Gastroesophageal sphincter (tissue), 4 donors: ENCODE measurements at regions not wholly inside any gene's neighbourhood (a gene's known extent, or its start where the extent isn't known, plus 50 kb on each side); places are given as distances from the start of the nearest gene placed in this dataset.
A peak's percentile ranks its signal among the peaks of the same experiment; 100 is the strongest.

ENCODE experiments used
- ATAC-seq: fragments of 150-250 bp; one replicate; pipeline ENCODE4 v1.9.1; 2016; ENCODE audit warnings: mild to moderate bottlenecking, moderate library complexity
- H3K27ac ChIP-seq, 4 donors: fragments of 200-600 bp; sonication (generic) in 3 of 4; 1 replicate in 3 of 4; 2 replicates in 1 of 4; pipeline ENCODE4 v1.5.1; 2016 to 2019
- H3K27me3 ChIP-seq: fragments of 200-600 bp; sonication (generic); one replicate; pipeline ENCODE4 v1.5.1; 2019
- H3K36me3 ChIP-seq, 2 donors: fragments of 200-600 bp; sonication (generic); one replicate each; pipeline ENCODE4 v1.5.1; 2019; ENCODE audit warnings: control low read depth in 1 of 2
- H3K4me1 ChIP-seq, 3 donors: fragments of 200-600 bp; sonication (generic); 1 replicate in 2 of 3; 2 replicates in 1 of 3; pipeline ENCODE4 v1.5.1; 2016 to 2019; ENCODE audit warnings: control low read depth in 2 of 3
- H3K4me3 ChIP-seq, 2 donors: fragments of 200-600 bp; sonication (generic); one replicate each; pipeline ENCODE4 v1.5.1; 2019; ENCODE audit warnings: mild to moderate bottlenecking in 1 of 2, moderate library complexity in 1 of 2
- H3K9me3 ChIP-seq, 3 donors: fragments of 200-600 bp; sonication (generic); one replicate each; pipeline ENCODE4 v1.5.1; 2017 to 2019; ENCODE audit warnings: control low read depth in 2 of 3
- CTCF ChIP-seq, 4 experiments: fragments of 200-600 bp in 2 of 4; fragments of 450-650 bp in 2 of 4; sonication (generic) in 1 of 4; IDR thresholded peaks; one replicate each; pipeline ENCODE4 v1.5.1; 2017 to 2019; ENCODE audit warnings: antibody characterized with exemption in 4 of 4, mild to moderate bottlenecking in 2 of 4, moderate library complexity in 2 of 4
- EP300 ChIP-seq: sonication (generic); formaldehyde crosslinking; IDR thresholded peaks from one replicate; pipeline ENCODE4 v1.6.1; 2017; ENCODE audit warnings: antibody characterized with exemption, mild to moderate bottlenecking
- POLR2A ChIP-seq, 2 donors: fragments of 450-650 bp; IDR thresholded peaks; one replicate each; pipeline ENCODE4 v1.6.1; 2017; ENCODE audit warnings: antibody characterized with exemption in 2 of 2, mild to moderate bottlenecking in 2 of 2, moderate library complexity in 1 of 2
- POLR2AphosphoS5 ChIP-seq: sonication (generic); formaldehyde crosslinking; IDR thresholded peaks from one replicate; pipeline ENCODE4 v1.6.1; 2017; ENCODE audit warnings: antibody characterized with exemption
- WGBS, 2 donors: methylation state at CpG; one replicate each; pipeline ENCODE4 v1.1.5; 2018; ENCODE audit warnings: low coverage in 1 of 2; 5-methylcytosine and 5-hydroxymethylcytosine counted together

GRCh38 chr6:105609375-105609991 lies 206.6 kb upstream of the PREP start:
- H3K27me3 ChIP-seq = no peaks in the 10 kb centered on the region
- ATAC-seq = no peak
- H3K36me3 ChIP-seq = no peaks in the 10 kb centered on the region
- peak overlapping the region in 2 of 4 donors; percentile 17 to 25 for H3K27ac ChIP-seq
- H3K9me3 ChIP-seq = no peaks in the 10 kb centered on the region
- 36 to 60% methylated on average over 3 to 9 of the region's 14 CpGs for WGBS, 2 donors
- no peak for TF ChIP-seq POLR2AphosphoS5
- no peak for TF ChIP-seq POLR2A (IDR thresholded peaks at IDR 0.05)
- no peak for TF ChIP-seq EP300
- no peak for TF ChIP-seq CTCF (IDR thresholded peaks at IDR 0.05)
- no peak overlapping the region for H3K4me3 ChIP-seq
- peaks cover under 1 to 28% (median 6%) of the 10 kb centered on the region in 3 donors for H3K4me1 ChIP-seq

GRCh38 chr6:105608711-105609374 lies 206.0 kb upstream of the PREP start:
- Histone ChIP-seq H3K9me3 (no peaks in the 10 kb centered on the region), H3K27me3 (no peaks in the 10 kb centered on the region), H3K4me3 (no peak overlapping the region), H3K36me3 (no peaks in the 10 kb centered on the region), H3K27ac (peak overlapping the region in 1 of 4 donors; percentile 25), H3K4me1 (peaks cover 7 to 34% (median 10%) of the 10 kb centered on the region in 3 donors)
- no peak for TF ChIP-seq POLR2AphosphoS5
- no peak for TF ChIP-seq CTCF (IDR thresholded peaks at IDR 0.05)
- TF ChIP-seq EP300 = no peak
- no peak for TF ChIP-seq POLR2A (IDR thresholded peaks at IDR 0.05)
- WGBS, 2 donors = 82 to 94% methylated on average over 8 to 9 of the region's 10 CpGs
- no peak for ATAC-seq

GRCh38 chr6:105607636-105608621 lies 205.0 kb upstream of the PREP start:
- Histone ChIP-seq H3K27ac (no peak overlapping the region), H3K27me3 (no peaks in the 10 kb centered on the region), H3K36me3 (no peaks in the 10 kb centered on the region), H3K9me3 (no peaks in the 10 kb centered on the region), H3K4me1 (peaks cover 10 to 43% (median 11%) of the 10 kb centered on the region in 3 donors), H3K4me3 (no peak overlapping the region)
- TF ChIP-seq CTCF (IDR thresholded peaks at IDR 0.05) = no peak
- no peak for TF ChIP-seq POLR2A (IDR thresholded peaks at IDR 0.05)
- TF ChIP-seq EP300 = no peak
- ATAC-seq = no peak
- WGBS, 2 donors = 91 to 100% methylated on average over 4 to 5 of the region's 5 CpGs

GRCh38 chr6:105606831-105607463 lies 204.1 kb upstream of the PREP start:
- WGBS, 2 donors = 93 to 94% methylated on average over 2 to 3 of the region's 3 CpGs
- Histone ChIP-seq H3K4me3 (no peak overlapping the region), H3K27ac (no peak overlapping the region), H3K27me3 (no peaks in the 10 kb centered on the region), H3K4me1 (peaks cover 10 to 53% (median 11%) of the 10 kb centered on the region in 3 donors), H3K36me3 (no peaks in the 10 kb centered on the region), H3K9me3 (no peaks in the 10 kb centered on the region)
- TF ChIP-seq EP300 (no peak), CTCF (IDR thresholded peaks at IDR 0.05) (no peak), POLR2AphosphoS5 (no peak), POLR2A (IDR thresholded peaks at IDR 0.05) (no peak)
- no peak for ATAC-seq
